ENCODE measurements at regions not wholly inside any gene's neighbourhood (a gene's known extent, or its start where the extent isn't known, plus 50 kb on each side); places are given as distances from the start of the nearest gene placed in this dataset.

DNA sequence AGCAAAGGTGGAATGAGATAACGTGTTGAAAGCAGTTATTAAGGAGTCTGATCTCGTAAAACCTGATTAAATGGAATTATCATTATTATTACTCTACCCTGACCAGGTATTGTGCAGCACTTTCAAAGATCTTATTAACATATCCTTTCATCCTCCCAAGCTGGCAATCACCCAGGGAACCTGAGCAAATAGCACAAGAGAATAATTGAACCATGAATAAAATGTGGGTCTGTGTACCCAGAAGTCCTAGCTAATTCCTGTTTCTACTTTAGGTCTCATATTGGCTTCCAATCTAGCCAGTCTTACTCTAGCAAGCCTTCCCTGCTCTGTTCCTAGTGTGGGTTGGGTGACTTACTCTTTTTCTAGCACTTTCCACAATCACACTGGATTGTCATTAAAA is 162.2 kb upstream of the STK32A start:
- H3K27ac Mint-ChIP-seq: no peak overlapping the region
- no peak for ATAC-seq (replicated peaks in 1 of 2)
- no peaks in the 10 kb centered on the region for H3K9me3 Mint-ChIP-seq
- DNase-seq: no peak
- no peaks in the 10 kb centered on the region for H3K4me1 Mint-ChIP-seq (ENCODE audit: low read depth)
- no peak overlapping the region for H3K4me3 Mint-ChIP-seq
- no peaks in the 10 kb centered on the region for H3K36me3 Mint-ChIP-seq (ENCODE audit: insufficient read depth in 2 of 2)
- no peaks in the 10 kb centered on the region for H3K27me3 Mint-ChIP-seq (ENCODE audit: low read depth)

- no peaks in the 10 kb centered on the region for H3K27me3 Mint-ChIP-seq (ENCODE audit: low read depth)
- ATAC-seq (replicated peaks in 1 of 2) (no peak), DNase-seq (no peak)
- H3K27ac Mint-ChIP-seq: no peak overlapping the region
- no peak overlapping the region for H3K4me3 Mint-ChIP-seq
- H3K4me1 Mint-ChIP-seq (ENCODE audit: low read depth): no peaks in the 10 kb centered on the region
- no peaks in the 10 kb centered on the region for H3K9me3 Mint-ChIP-seq
- no peaks in the 10 kb centered on the region for H3K36me3 Mint-ChIP-seq (ENCODE audit: insufficient read depth in 2 of 2)
Observed at GRCh38 chr5:147073098-147073497, 161.7 kb upstream of the STK32A start.

GRCh38 chr5:147075187-147075586 is 159.6 kb upstream of the STK32A start:
- Mint-ChIP-seq H3K9me3 (no peaks in the 10 kb centered on the region), H3K27me3 (ENCODE audit: low read depth) (no peaks in the 10 kb centered on the region), H3K36me3 (ENCODE audit: insufficient read depth in 2 of 2) (no peaks in the 10 kb centered on the region), H3K27ac (no peak overlapping the region), H3K4me1 (ENCODE audit: low read depth) (no peaks in the 10 kb centered on the region), H3K4me3 (no peak overlapping the region)
- DNase-seq (no peak), ATAC-seq (replicated peaks in 1 of 2) (no peak)

DNA sequence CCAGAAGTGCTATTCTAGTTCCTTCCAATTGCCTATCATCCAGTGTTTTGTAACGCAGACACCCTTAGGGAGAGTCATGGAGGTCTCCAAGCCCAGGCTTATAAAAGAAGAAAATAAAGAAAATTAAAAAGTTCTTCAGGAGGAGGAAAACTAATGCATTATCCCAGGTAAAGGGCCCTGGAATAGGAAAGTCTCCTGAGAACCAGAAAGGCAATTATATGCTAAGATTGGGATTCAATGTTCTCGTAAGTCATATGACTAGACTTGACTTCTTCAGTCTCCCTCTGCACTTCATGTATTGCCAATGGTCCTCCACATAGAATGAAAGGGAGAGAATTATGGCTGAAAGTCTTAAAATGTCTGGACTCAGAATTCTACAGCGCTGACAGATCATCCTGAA is 154.4 kb upstream of the STK32A start:
- Mint-ChIP-seq H3K27me3 (ENCODE audit: low read depth) (no peaks in the 10 kb centered on the region), H3K4me1 (ENCODE audit: low read depth) (no peaks in the 10 kb centered on the region), H3K27ac (no peak overlapping the region), H3K9me3 (no peaks in the 10 kb centered on the region), H3K4me3 (no peak overlapping the region), H3K36me3 (ENCODE audit: insufficient read depth in 2 of 2) (no peaks in the 10 kb centered on the region)
- DNase-seq (no peak), ATAC-seq (replicated peaks in 1 of 2) (no peak)

DNA sequence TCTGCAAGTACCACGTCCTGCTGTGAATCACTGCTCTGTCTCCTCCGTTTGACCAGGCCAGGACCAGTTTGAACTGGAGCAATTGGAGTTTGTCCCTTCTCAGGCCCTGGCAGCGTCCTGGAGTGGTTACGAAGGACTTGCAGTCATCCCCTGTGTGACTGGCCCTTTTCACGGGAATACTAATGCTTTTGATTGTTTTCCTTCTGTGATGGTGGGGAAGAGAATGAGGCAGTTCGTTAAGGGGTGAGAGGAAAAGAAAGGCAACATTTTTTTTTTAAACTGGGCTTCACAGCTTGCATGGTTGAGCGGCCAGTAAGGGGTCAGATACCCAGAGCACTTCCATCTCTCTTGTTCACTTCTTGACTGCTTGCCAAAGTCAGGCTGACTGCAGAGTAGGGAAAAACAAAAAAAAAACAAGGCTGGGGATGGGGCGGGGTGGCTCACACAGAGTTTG is 153.5 kb upstream of the STK32A start:
- H3K27me3 Mint-ChIP-seq (ENCODE audit: low read depth): no peaks in the 10 kb centered on the region
- no peaks in the 10 kb centered on the region for H3K9me3 Mint-ChIP-seq
- no peak for ATAC-seq (replicated peaks in 1 of 2)
- no peaks in the 10 kb centered on the region for H3K4me1 Mint-ChIP-seq (ENCODE audit: low read depth)
- H3K36me3 Mint-ChIP-seq (ENCODE audit: insufficient read depth in 2 of 2): no peaks in the 10 kb centered on the region
- H3K4me3 Mint-ChIP-seq: no peak overlapping the region
- H3K27ac Mint-ChIP-seq: no peak overlapping the region
- DNase-seq: no peak

DNA sequence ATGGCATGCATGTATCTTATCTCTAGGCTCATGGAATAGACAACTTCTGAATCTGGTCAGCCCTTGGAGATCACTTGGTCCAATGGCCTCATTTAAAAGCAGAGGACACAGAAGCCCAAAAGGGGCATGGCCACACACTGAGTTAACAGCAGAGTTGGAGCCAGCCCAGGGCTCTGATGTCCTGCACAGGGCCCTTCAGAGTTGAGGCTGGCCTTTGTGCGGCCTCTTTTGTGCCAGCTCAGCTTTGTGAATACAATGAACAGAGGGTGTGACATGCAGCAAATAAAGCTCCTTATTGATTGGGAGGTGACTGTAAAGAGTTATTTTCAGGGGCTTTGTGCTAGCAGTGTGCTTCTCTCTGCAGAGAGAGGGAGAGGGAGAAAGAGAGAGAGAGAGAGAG is 150.1 kb upstream of the STK32A start:
- ATAC-seq (replicated peaks in 1 of 2): no peak
- Mint-ChIP-seq H3K4me3 (no peak overlapping the region), H3K27me3 (ENCODE audit: low read depth) (no peaks in the 10 kb centered on the region), H3K4me1 (ENCODE audit: low read depth) (no peaks in the 10 kb centered on the region), H3K27ac (no peak overlapping the region), H3K9me3 (no peaks in the 10 kb centered on the region), H3K36me3 (ENCODE audit: insufficient read depth in 2 of 2) (no peaks in the 10 kb centered on the region)
- DNase-seq: no peak

DNA sequence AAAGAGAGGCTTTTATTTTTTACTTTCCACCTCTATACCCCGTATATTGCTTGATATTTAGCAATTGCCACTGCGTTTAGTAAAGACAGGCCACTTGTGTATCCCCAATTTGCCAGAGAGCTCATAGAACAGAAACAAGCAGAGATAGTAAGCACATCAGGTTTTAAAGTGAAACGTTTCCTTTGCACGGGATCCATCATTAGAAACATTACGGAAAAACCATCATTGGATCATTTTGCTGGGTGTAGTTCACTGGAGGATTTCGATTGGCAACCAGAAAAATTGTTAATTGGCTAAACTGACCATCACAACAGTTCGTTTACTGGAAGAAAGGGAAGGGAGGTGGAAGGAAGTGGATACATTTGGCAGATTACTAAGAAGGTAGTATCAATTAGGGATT is 149.4 kb upstream of the STK32A start:
- H3K36me3 Mint-ChIP-seq (ENCODE audit: insufficient read depth in 2 of 2): no peaks in the 10 kb centered on the region
- no peak overlapping the region for H3K4me3 Mint-ChIP-seq
- H3K4me1 Mint-ChIP-seq (ENCODE audit: low read depth): no peaks in the 10 kb centered on the region
- H3K27me3 Mint-ChIP-seq (ENCODE audit: low read depth): no peaks in the 10 kb centered on the region
- no peaks in the 10 kb centered on the region for H3K9me3 Mint-ChIP-seq
- DNase-seq (no peak), ATAC-seq (replicated peaks in 1 of 2) (no peak)
- no peak overlapping the region for H3K27ac Mint-ChIP-seq

DNA sequence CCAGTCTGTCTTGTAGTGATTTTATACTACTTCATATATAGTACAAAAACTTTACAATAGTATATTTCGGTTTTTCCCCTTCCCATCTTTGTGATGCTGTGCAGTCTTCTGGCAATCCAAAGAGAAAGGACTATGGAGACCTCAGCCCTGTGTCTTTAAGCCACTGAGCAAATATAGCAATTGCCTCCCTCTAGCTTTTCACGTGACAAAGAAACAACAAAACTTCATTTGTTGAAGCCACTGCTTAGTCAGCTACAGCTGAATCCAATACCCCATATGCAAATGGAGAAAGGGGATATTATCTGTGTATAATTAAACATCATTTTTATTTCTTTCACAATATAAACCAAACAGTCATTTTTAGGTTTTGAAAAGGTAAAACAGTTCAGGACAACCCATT is 142.8 kb upstream of the STK32A start:
- Mint-ChIP-seq H3K9me3 (no peaks in the 10 kb centered on the region), H3K4me1 (ENCODE audit: low read depth) (no peaks in the 10 kb centered on the region)

DNA sequence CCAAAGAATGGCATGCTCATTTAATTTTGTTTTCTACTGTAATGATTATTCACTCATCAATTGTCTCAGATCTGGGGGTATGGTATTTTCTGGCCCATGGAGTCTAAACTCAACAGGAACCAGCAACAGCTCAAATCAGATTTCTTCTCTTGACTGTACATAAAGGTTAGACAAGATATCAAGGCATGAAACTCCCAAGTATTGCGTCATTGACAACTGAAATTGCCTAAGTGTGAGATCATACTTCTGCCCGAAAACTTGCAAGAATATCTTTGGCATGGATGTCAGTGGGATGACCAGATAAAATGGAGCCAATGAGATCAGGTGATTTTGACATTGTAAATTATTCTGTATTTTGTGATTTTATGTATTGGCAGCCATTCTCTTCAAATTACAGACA is 141.7 kb upstream of the STK32A start:
- no peak overlapping the region for H3K27ac Mint-ChIP-seq
- no peaks in the 10 kb centered on the region for H3K27me3 Mint-ChIP-seq (ENCODE audit: low read depth)
- DNase-seq: no peak
- ATAC-seq (replicated peaks in 1 of 2): no peak
- H3K9me3 Mint-ChIP-seq: no peaks in the 10 kb centered on the region
- no peaks in the 10 kb centered on the region for H3K36me3 Mint-ChIP-seq (ENCODE audit: insufficient read depth in 2 of 2)
- H3K4me3 Mint-ChIP-seq: no peak overlapping the region
- no peaks in the 10 kb centered on the region for H3K4me1 Mint-ChIP-seq (ENCODE audit: low read depth)

More for the DNA sequence above, 142.8 kb upstream of the STK32A start:
- no peaks in the 10 kb centered on the region for H3K27me3 Mint-ChIP-seq (ENCODE audit: low read depth)
- H3K4me3 Mint-ChIP-seq: no peak overlapping the region
- H3K27ac Mint-ChIP-seq: no peak overlapping the region
- no peaks in the 10 kb centered on the region for H3K36me3 Mint-ChIP-seq (ENCODE audit: insufficient read depth in 2 of 2)
- DNase-seq (no peak), ATAC-seq (replicated peaks in 1 of 2) (no peak)

DNA sequence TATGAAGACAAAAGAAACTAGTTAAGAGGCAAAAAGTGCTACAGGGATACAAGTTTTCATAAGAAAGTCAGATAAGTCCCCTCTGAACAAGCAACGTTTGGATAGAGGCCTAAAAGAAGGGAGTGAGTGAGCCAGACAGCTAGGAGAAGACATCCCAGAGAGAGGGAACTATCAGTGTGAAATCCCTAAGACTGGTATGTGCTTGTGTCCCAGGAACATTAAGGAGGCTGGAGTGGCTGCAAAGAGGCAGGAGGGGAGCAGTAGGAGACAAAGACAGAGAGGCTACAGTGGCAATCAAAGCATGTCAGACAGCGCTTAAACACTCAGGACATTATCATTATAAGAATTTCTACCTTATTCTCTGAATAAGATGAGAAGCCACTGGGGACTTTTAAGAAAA is 139.1 kb upstream of the STK32A start:
- H3K36me3 Mint-ChIP-seq (ENCODE audit: insufficient read depth in 2 of 2): no peaks in the 10 kb centered on the region
- H3K4me3 Mint-ChIP-seq: no peak overlapping the region
- no peaks in the 10 kb centered on the region for H3K9me3 Mint-ChIP-seq
- no peaks in the 10 kb centered on the region for H3K4me1 Mint-ChIP-seq (ENCODE audit: low read depth)
- no peak for ATAC-seq (replicated peaks in 1 of 2)
- H3K27ac Mint-ChIP-seq: no peak overlapping the region
- no peaks in the 10 kb centered on the region for H3K27me3 Mint-ChIP-seq (ENCODE audit: low read depth)
- DNase-seq: no peak

- no peaks in the 10 kb centered on the region for H3K9me3 Mint-ChIP-seq
- H3K27me3 Mint-ChIP-seq (ENCODE audit: low read depth): peaks cover 5% of the 10 kb centered on the region
- H3K4me3 Mint-ChIP-seq: no peak overlapping the region
- DNase-seq (peak; percentile 7 to 8), ATAC-seq (replicated peaks in 1 of 2) (no peak)
- no peaks in the 10 kb centered on the region for H3K4me1 Mint-ChIP-seq (ENCODE audit: low read depth)
- no peaks in the 10 kb centered on the region for H3K36me3 Mint-ChIP-seq (ENCODE audit: insufficient read depth in 2 of 2)
- H3K27ac Mint-ChIP-seq: no peak overlapping the region
Observed at GRCh38 chr5:147098233-147098790, 136.5 kb upstream of the STK32A start.

GRCh38 chr5:147101659-147102369 is 133.0 kb upstream of the STK32A start:
- Mint-ChIP-seq H3K27ac (no peak overlapping the region), H3K36me3 (ENCODE audit: insufficient read depth in 2 of 2) (no peaks in the 10 kb centered on the region)

GRCh38 chr5:147112899-147113298 is 121.9 kb upstream of the STK32A start:
- Mint-ChIP-seq H3K27me3 (ENCODE audit: low read depth) (no peaks in the 10 kb centered on the region), H3K4me1 (ENCODE audit: low read depth) (no peaks in the 10 kb centered on the region), H3K36me3 (ENCODE audit: insufficient read depth in 2 of 2) (no peaks in the 10 kb centered on the region), H3K9me3 (no peaks in the 10 kb centered on the region), H3K4me3 (no peak overlapping the region), H3K27ac (no peak overlapping the region)
- DNase-seq (no peak), ATAC-seq (replicated peaks in 1 of 2) (no peak)

More at GRCh38 chr5:147101659-147102369, 133.0 kb upstream of the STK32A start:
- DNase-seq (no peak), ATAC-seq (replicated peaks in 1 of 2) (no peak)
- Mint-ChIP-seq H3K27me3 (ENCODE audit: low read depth) (peaks cover 6% of the 10 kb centered on the region), H3K9me3 (no peaks in the 10 kb centered on the region), H3K4me1 (ENCODE audit: low read depth) (no peaks in the 10 kb centered on the region), H3K4me3 (no peak overlapping the region)

DNA sequence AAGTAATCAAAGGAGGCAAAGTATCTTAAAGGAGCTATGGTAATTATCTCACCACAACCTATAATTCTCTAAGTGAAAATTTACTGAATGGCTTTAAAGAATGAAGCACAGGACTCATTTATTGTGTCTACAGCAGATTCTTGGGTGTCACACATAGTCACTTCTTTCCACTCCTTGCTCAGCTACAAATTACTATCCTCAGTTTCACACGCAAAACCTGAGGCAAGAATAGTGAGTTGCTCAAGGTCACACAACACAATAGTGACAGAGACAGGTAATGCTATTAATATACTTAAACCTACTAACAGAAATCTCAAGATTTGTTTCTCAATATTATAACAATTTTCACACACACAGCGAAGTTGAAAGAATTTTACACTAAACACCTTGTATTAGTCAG is 120.9 kb upstream of the STK32A start:
- Mint-ChIP-seq H3K27me3 (ENCODE audit: low read depth) (no peaks in the 10 kb centered on the region), H3K4me1 (ENCODE audit: low read depth) (no peaks in the 10 kb centered on the region), H3K27ac (no peak overlapping the region), H3K36me3 (ENCODE audit: insufficient read depth in 2 of 2) (no peaks in the 10 kb centered on the region), H3K4me3 (no peak overlapping the region), H3K9me3 (no peaks in the 10 kb centered on the region)
- no peak for DNase-seq
- no peak for ATAC-seq (replicated peaks in 1 of 2)
